Glutamatergic neuron (in vitro differentiated cells): ENCODE measurements at regions not wholly inside any gene's neighbourhood (a gene's known extent, or its start where the extent isn't known, plus 50 kb on each side); places are given as distances from the start of the nearest gene placed in this dataset.
"Not testable (repeated sequence)": the region's sequence is repeated elsewhere in the genome, so short reads cannot be mapped to it uniquely, and the experiment has no call there.

Source experiments
- DNase-seq: peaks from one replicate; pipeline ENCODE4 v3.0.0; 2022
- H3K27ac Mint-ChIP-seq: one replicate; pipeline ENCODE4 v1.8.0; 2020; ENCODE audit warnings: mild to moderate bottlenecking, mixed read lengths, inconsistent platforms; ENCODE audit not compliant: unreplicated experiment
- H3K27me3 Mint-ChIP-seq: one replicate; pipeline ENCODE4 v1.8.0; 2020; ENCODE audit warnings: mild to moderate bottlenecking, moderate library complexity, mixed read lengths, inconsistent platforms; ENCODE audit not compliant: unreplicated experiment
- H3K36me3 Mint-ChIP-seq: one replicate; pipeline ENCODE4 v1.8.0; 2020; ENCODE audit warnings: mild to moderate bottlenecking, mixed read lengths, inconsistent platforms; ENCODE audit not compliant: unreplicated experiment
- H3K4me1 Mint-ChIP-seq: one replicate; pipeline ENCODE4 v1.8.0; 2020; ENCODE audit warnings: mild to moderate bottlenecking, low read depth, mixed read lengths, inconsistent platforms; ENCODE audit not compliant: unreplicated experiment
- H3K4me3 Mint-ChIP-seq: one replicate; pipeline ENCODE4 v1.8.0; 2020; ENCODE audit warnings: mild to moderate bottlenecking, mixed read lengths, inconsistent platforms; ENCODE audit not compliant: unreplicated experiment
- H3K9me3 Mint-ChIP-seq: one replicate; pipeline ENCODE4 v1.8.0; 2020; ENCODE audit warnings: mild to moderate bottlenecking, moderate library complexity, mixed read lengths, inconsistent platforms; ENCODE audit not compliant: unreplicated experiment
- TF ChIP-seq, protein P1 (sequence below): fragments of 200-600 bp; sonication (generic); IDR thresholded peaks from one replicate; pipeline ENCODE4 v1.5.0; 2021; ENCODE audit not compliant: partially characterized antibody, unreplicated experiment

- H3K4me3 Mint-ChIP-seq = no peak overlapping the region
- H3K27me3 Mint-ChIP-seq = peaks cover 14% of the 10 kb centered on the region
- TF ChIP-seq, protein P1, sequence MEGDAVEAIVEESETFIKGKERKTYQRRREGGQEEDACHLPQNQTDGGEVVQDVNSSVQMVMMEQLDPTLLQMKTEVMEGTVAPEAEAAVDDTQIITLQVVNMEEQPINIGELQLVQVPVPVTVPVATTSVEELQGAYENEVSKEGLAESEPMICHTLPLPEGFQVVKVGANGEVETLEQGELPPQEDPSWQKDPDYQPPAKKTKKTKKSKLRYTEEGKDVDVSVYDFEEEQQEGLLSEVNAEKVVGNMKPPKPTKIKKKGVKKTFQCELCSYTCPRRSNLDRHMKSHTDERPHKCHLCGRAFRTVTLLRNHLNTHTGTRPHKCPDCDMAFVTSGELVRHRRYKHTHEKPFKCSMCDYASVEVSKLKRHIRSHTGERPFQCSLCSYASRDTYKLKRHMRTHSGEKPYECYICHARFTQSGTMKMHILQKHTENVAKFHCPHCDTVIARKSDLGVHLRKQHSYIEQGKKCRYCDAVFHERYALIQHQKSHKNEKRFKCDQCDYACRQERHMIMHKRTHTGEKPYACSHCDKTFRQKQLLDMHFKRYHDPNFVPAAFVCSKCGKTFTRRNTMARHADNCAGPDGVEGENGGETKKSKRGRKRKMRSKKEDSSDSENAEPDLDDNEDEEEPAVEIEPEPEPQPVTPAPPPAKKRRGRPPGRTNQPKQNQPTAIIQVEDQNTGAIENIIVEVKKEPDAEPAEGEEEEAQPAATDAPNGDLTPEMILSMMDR = no peak
- no peak overlapping the region for H3K27ac Mint-ChIP-seq
- no peaks in the 10 kb centered on the region for H3K4me1 Mint-ChIP-seq
- H3K36me3 Mint-ChIP-seq = peaks cover 19% of the 10 kb centered on the region
- no peak for DNase-seq
- peaks cover 23% of the 10 kb centered on the region for H3K9me3 Mint-ChIP-seq
These were observed 133.6 kb downstream of the TMEM121 start for GRCh38 chr14:105659935-105660527.

- Mint-ChIP-seq H3K27me3 (peaks cover 19% of the 10 kb centered on the region), H3K36me3 (peaks cover 19% of the 10 kb centered on the region), H3K4me1 (no peaks in the 10 kb centered on the region), H3K27ac (no peak overlapping the region), H3K9me3 (peaks cover 24% of the 10 kb centered on the region), H3K4me3 (no peak overlapping the region)
- TF ChIP-seq, protein P1 = no peak
- no peak for DNase-seq
These were observed 134.6 kb downstream of the TMEM121 start for GRCh38 chr14:105660816-105661531.

DNA sequence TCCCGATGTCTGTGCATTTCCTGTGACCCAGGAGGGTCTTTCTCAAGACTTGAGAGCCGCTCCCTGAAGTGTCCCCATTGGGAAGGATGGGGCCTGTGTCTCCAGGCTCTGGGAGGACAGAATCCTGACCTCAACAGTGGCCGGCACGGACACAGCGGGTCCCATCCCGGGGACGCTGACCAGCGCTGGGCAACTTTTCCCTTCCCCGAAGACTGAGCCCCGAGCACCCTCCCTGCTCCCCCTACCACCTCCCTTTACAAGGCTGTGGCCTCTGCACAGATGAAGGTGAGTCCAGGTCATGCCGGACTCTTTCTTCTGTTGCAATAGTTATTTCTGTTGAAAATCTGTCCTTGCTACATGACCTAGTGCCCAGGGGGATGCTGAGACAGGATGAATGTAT is 135.7 kb downstream of the TMEM121 start:
- H3K27ac Mint-ChIP-seq, H3K4me3 Mint-ChIP-seq, H3K4me1 Mint-ChIP-seq, DNase-seq: not testable (repeated sequence)
- peaks cover 28% of the 10 kb centered on the region for H3K9me3 Mint-ChIP-seq
- H3K27me3 Mint-ChIP-seq = peaks cover 21% of the 10 kb centered on the region
- H3K36me3 Mint-ChIP-seq = peaks cover 19% of the 10 kb centered on the region

- H3K4me3 Mint-ChIP-seq, H3K27ac Mint-ChIP-seq, H3K4me1 Mint-ChIP-seq, DNase-seq: not testable (repeated sequence)
- peaks cover 15% of the 10 kb centered on the region for H3K36me3 Mint-ChIP-seq
- peaks cover 19% of the 10 kb centered on the region for H3K27me3 Mint-ChIP-seq
- peaks cover 28% of the 10 kb centered on the region for H3K9me3 Mint-ChIP-seq
These were observed 136.2 kb downstream of the TMEM121 start for GRCh38 chr14:105662592-105662991.

- Mint-ChIP-seq H3K36me3 (peaks cover 15% of the 10 kb centered on the region), H3K27me3 (peaks cover 19% of the 10 kb centered on the region), H3K9me3 (peaks cover 25% of the 10 kb centered on the region)
- not testable (repeated sequence) for H3K4me3 Mint-ChIP-seq, H3K4me1 Mint-ChIP-seq, H3K27ac Mint-ChIP-seq, DNase-seq
These were observed 136.9 kb downstream of the TMEM121 start for GRCh38 chr14:105663323-105663722.

DNA sequence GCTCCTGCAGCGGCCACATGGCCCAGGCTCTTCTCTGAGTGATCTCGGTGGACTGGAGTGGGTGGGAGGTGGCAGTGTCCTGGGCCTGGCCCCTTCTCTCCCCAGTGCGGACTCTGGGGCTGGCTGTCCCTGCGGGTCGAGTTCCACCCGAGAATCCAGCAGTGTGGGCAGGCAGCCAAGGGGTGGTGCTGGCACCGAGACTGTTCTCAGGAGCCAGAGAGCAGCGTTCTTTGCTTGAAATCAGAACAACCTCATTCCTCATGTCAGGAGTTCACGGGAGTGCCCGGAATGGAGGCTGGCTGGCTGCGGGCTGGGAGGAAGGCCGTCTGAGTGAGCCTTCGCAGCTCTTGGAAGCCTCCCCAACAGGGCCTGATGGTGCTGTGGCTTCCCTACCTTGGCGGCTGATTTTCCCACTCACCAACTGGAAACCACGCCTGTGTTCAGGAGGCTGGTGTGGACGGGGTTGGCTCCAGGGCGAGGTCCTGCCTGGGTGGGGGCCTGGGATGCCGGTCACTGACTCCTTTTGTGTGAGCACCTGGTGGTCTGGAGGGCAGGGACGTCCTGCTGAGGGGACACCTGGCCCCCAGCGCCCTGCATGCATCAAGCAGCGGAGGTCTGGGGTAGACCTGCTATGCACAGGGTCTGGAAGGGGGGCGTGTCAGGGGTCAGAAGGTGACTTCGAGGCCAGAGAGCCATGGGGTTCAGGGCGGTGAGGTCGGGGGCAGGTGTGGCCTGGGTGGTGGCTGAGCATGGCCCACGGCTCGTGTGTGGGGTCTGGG is 137.6 kb downstream of the TMEM121 start:
- not testable (repeated sequence) for H3K4me1 Mint-ChIP-seq, DNase-seq, H3K4me3 Mint-ChIP-seq, H3K27ac Mint-ChIP-seq
- peaks cover 31% of the 10 kb centered on the region for H3K9me3 Mint-ChIP-seq
- H3K36me3 Mint-ChIP-seq = peaks cover 15% of the 10 kb centered on the region
- peaks cover 22% of the 10 kb centered on the region for H3K27me3 Mint-ChIP-seq
